Trophoblast cell (in vitro differentiated cells and primary cell): ENCODE measurements at regions not wholly inside any gene's neighbourhood (a gene's known extent, or its start where the extent isn't known, plus 50 kb on each side); places are given as distances from the start of the nearest gene placed in this dataset.

Source experiments
- DNase-seq, 2 donors: peaks; one replicate each; pipeline ENCODE4 v3.0.0-alpha.2; 2016
- H2AFZ ChIP-seq: 2 replicates; pipeline ENCODE4 v1.6.1; 2013; ENCODE audit warnings: low read length, moderate library complexity, mild to moderate bottlenecking; ENCODE audit not compliant: insufficient read depth, poor library complexity
- H2AK5ac ChIP-seq: 2 replicates; pipeline ENCODE4 v1.6.1; 2013; ENCODE audit warnings: mild to moderate bottlenecking, low read length
- H2BK120ac ChIP-seq: 2 replicates; pipeline ENCODE4 v1.6.1; 2013; ENCODE audit warnings: low read length, mild to moderate bottlenecking, moderate library complexity; ENCODE audit not compliant: insufficient read depth, poor library complexity
- H2BK12ac ChIP-seq: 2 replicates; pipeline ENCODE4 v1.6.1; 2013; ENCODE audit warnings: mild to moderate bottlenecking, low read length, moderate library complexity
- H2BK5ac ChIP-seq: 2 replicates; pipeline ENCODE4 v1.6.1; 2013; ENCODE audit warnings: low read length, low read depth, moderate library complexity, mild to moderate bottlenecking; ENCODE audit not compliant: poor library complexity
- H3K14ac ChIP-seq: 2 replicates; pipeline ENCODE4 v1.6.1; 2013; ENCODE audit warnings: mild to moderate bottlenecking, low read length
- H3K18ac ChIP-seq: 2 replicates; pipeline ENCODE4 v1.6.1; 2013; ENCODE audit warnings: mild to moderate bottlenecking, low read length
- H3K23ac ChIP-seq: 2 replicates; pipeline ENCODE4 v1.6.1; 2013; ENCODE audit warnings: low read length
- H3K27ac ChIP-seq: 2 replicates; pipeline ENCODE4 v1.5.1; 2013; ENCODE audit warnings: low read depth, mild to moderate bottlenecking, inconsistent platforms, low read length, moderate library complexity
- H3K27me3 ChIP-seq: 2 replicates; pipeline ENCODE4 v1.6.1; 2013; ENCODE audit warnings: inconsistent platforms, mild to moderate bottlenecking, low read length, moderate library complexity; ENCODE audit not compliant: insufficient read depth
- H3K36me3 ChIP-seq, 2 experiments: 1 replicate in 1 of 2; 2 replicates in 1 of 2; pipeline ENCODE4 v1.6.1; 2013; ENCODE audit warnings: low read length in 2 of 2, mild to moderate bottlenecking in 2 of 2, moderate library complexity in 1 of 2; ENCODE audit not compliant: insufficient read depth in 2 of 2, control insufficient read depth in 1 of 2
- H3K4ac ChIP-seq: 2 replicates; pipeline ENCODE4 v1.6.1; 2013; ENCODE audit warnings: low read depth, mild to moderate bottlenecking, low read length, moderate library complexity
- H3K4me1 ChIP-seq, 2 experiments: 1 replicate in 1 of 2; 2 replicates in 1 of 2; pipeline ENCODE4 v1.6.1; 2013; ENCODE audit warnings: low read length in 2 of 2, mild to moderate bottlenecking in 2 of 2, moderate library complexity in 1 of 2; ENCODE audit not compliant: insufficient read depth in 2 of 2, control insufficient read depth in 1 of 2
- H3K4me2 ChIP-seq: 2 replicates; pipeline ENCODE4 v1.6.1; 2013; ENCODE audit warnings: inconsistent platforms, mild to moderate bottlenecking, low read length, moderate library complexity
- H3K4me3 ChIP-seq: 2 replicates; pipeline ENCODE4 v1.5.1; 2013; ENCODE audit warnings: mild to moderate bottlenecking, low read depth, low read length, inconsistent platforms
- H3K79me1 ChIP-seq: one replicate; pipeline ENCODE4 v1.6.1; 2013; ENCODE audit warnings: low read length
- H3K79me2 ChIP-seq: 2 replicates; pipeline ENCODE4 v1.6.1; 2013; ENCODE audit warnings: low read length, mild to moderate bottlenecking; ENCODE audit not compliant: control insufficient read depth, insufficient read depth, poor library complexity
- H3K9ac ChIP-seq: 2 replicates; pipeline ENCODE4 v1.6.1; 2013; ENCODE audit warnings: mild to moderate bottlenecking, low read length
- H3K9me3 ChIP-seq: 2 replicates; pipeline ENCODE4 v1.6.1; 2013; ENCODE audit warnings: low read depth, mild to moderate bottlenecking, control low read depth, inconsistent platforms, low read length; ENCODE audit not compliant: insufficient read depth
- H4K12ac ChIP-seq: 2 replicates; pipeline ENCODE4 v1.6.1; 2013; ENCODE audit warnings: low read depth, mild to moderate bottlenecking, low read length, moderate library complexity
- H4K8ac ChIP-seq: 2 replicates; pipeline ENCODE4 v1.6.1; 2013; ENCODE audit warnings: low read depth, mild to moderate bottlenecking, low read length, moderate library complexity
- H4K91ac ChIP-seq: one replicate; pipeline ENCODE4 v1.6.1; 2013; ENCODE audit warnings: low read depth, mild to moderate bottlenecking, low read length, moderate library complexity
- WGBS: extraction: QIAGEN DNeasy Blood & Tissue Kit; methylation state at CpG from one replicate; pipeline ENCODE4 v1.1.7; 2013; ENCODE audit warnings: missing lambda C conversion rate; ENCODE audit not compliant: insufficient read length, insufficient coverage; ENCODE audit errors: extremely low coverage; 5-methylcytosine and 5-hydroxymethylcytosine counted together

- Histone ChIP-seq H3K4ac (no peak overlapping the region), H3K36me3 (no peaks in the 10 kb centered on the region), H3K9me3 (no peaks in the 10 kb centered on the region), H3K9ac (no peak overlapping the region), H2AK5ac (no peak overlapping the region), H4K8ac (no peak overlapping the region), H4K91ac (no peak overlapping the region), H3K79me1 (no peaks in the 10 kb centered on the region), H3K4me3 (no peak overlapping the region), H2AFZ (no peak overlapping the region), H3K27me3 (no peaks in the 10 kb centered on the region), H2BK120ac (no peak overlapping the region), H3K23ac (no peak overlapping the region), H3K79me2 (no peaks in the 10 kb centered on the region), H3K4me1 (no peaks in the 10 kb centered on the region), H3K14ac (no peak overlapping the region), H3K4me2 (no peak overlapping the region), H3K27ac (no peak overlapping the region), H4K12ac (no peak overlapping the region), H2BK5ac (no peak overlapping the region), H2BK12ac (no peak overlapping the region), H3K18ac (no peak overlapping the region)
- no peak for DNase-seq
Observed at GRCh38 chr4:126130215-126130614, 815.5 kb downstream of the FAT4 start.

GRCh38 chr4:126136922-126137781, 822.4 kb downstream of the FAT4 start:
- no peaks in the 10 kb centered on the region for H3K79me2 ChIP-seq
- no peak overlapping the region for H3K4ac ChIP-seq
- H2BK120ac ChIP-seq: no peak overlapping the region
- H3K14ac ChIP-seq: no peak overlapping the region
- no peaks in the 10 kb centered on the region for H3K27me3 ChIP-seq
- no peak overlapping the region for H3K9ac ChIP-seq
- no peak overlapping the region for H2BK12ac ChIP-seq
- no peak overlapping the region for H4K12ac ChIP-seq
- no peak overlapping the region for H4K8ac ChIP-seq
- H2AFZ ChIP-seq: no peak overlapping the region
- no peak overlapping the region for H3K23ac ChIP-seq
- no peak overlapping the region for H2AK5ac ChIP-seq
- H2BK5ac ChIP-seq: no peak overlapping the region
- H3K36me3 ChIP-seq: no peaks in the 10 kb centered on the region
- no peaks in the 10 kb centered on the region for H3K4me1 ChIP-seq
- H4K91ac ChIP-seq: no peak overlapping the region
- WGBS: no CpG with 5 or more reads among the region's 5 CpGs
- no peak overlapping the region for H3K4me3 ChIP-seq
- DNase-seq: no peak
- H3K9me3 ChIP-seq: no peaks in the 10 kb centered on the region
- no peaks in the 10 kb centered on the region for H3K79me1 ChIP-seq
- no peak overlapping the region for H3K18ac ChIP-seq
- no peak overlapping the region for H3K4me2 ChIP-seq
- no peak overlapping the region for H3K27ac ChIP-seq

DNA sequence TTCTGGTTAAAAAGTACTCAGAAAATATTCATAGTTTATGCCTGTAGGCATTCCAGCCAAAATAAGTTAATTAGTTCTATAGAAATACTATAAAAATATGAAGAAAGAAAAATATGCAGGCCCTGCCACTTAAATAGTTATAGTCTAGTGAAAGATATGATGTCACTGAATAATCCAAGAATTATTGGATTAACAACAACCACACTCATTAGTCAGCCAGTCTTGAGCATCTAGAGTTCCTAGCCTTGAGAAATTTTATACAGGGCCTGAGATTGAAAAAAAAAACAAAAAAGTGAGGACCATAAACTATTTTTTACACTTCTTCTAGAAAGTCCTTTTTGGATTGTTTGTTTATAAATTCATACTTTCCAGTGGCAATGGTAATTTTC, 823.0 kb downstream of the FAT4 start:
- Histone ChIP-seq H2BK12ac (no peak overlapping the region), H3K79me1 (no peaks in the 10 kb centered on the region), H3K9me3 (no peaks in the 10 kb centered on the region), H3K79me2 (no peaks in the 10 kb centered on the region), H3K4me3 (no peak overlapping the region), H2AK5ac (no peak overlapping the region), H3K36me3 (no peaks in the 10 kb centered on the region), H3K4ac (no peak overlapping the region), H3K9ac (no peak overlapping the region), H3K4me1 (no peaks in the 10 kb centered on the region), H2AFZ (no peak overlapping the region), H3K27me3 (no peaks in the 10 kb centered on the region), H3K23ac (no peak overlapping the region), H3K4me2 (no peak overlapping the region), H4K8ac (no peak overlapping the region), H3K14ac (no peak overlapping the region), H4K91ac (no peak overlapping the region), H3K27ac (no peak overlapping the region), H3K18ac (no peak overlapping the region), H2BK120ac (no peak overlapping the region), H4K12ac (no peak overlapping the region), H2BK5ac (no peak overlapping the region)
- no peak for DNase-seq

GRCh38 chr4:126144543-126145237, 829.9 kb downstream of the FAT4 start:
- WGBS: no CpG with 5 or more reads among the region's 1 CpG
- no peak overlapping the region for H3K4ac ChIP-seq
- H2BK12ac ChIP-seq: peak overlapping the region; percentile 49
- peak in 1 of 2 donors; percentile 5 for DNase-seq
- no peak overlapping the region for H3K14ac ChIP-seq
- H3K4me1 ChIP-seq: no peaks in the 10 kb centered on the region
- H2AK5ac ChIP-seq: no peak overlapping the region
- no peak overlapping the region for H3K4me3 ChIP-seq
- H3K36me3 ChIP-seq: no peaks in the 10 kb centered on the region
- H2BK5ac ChIP-seq: no peak overlapping the region
- no peak overlapping the region for H3K27ac ChIP-seq
- no peaks in the 10 kb centered on the region for H3K9me3 ChIP-seq
- no peak overlapping the region for H3K9ac ChIP-seq
- H3K4me2 ChIP-seq: no peak overlapping the region
- no peak overlapping the region for H3K23ac ChIP-seq
- H4K12ac ChIP-seq: no peak overlapping the region
- no peak overlapping the region for H2AFZ ChIP-seq
- H3K18ac ChIP-seq: no peak overlapping the region
- H3K27me3 ChIP-seq: no peaks in the 10 kb centered on the region
- H3K79me1 ChIP-seq: no peaks in the 10 kb centered on the region
- H3K79me2 ChIP-seq: no peaks in the 10 kb centered on the region
- no peak overlapping the region for H4K8ac ChIP-seq
- no peak overlapping the region for H2BK120ac ChIP-seq
- H4K91ac ChIP-seq: no peak overlapping the region
